ENCODE measurements at regions not wholly inside any gene's neighbourhood (a gene's known extent, or its start where the extent isn't known, plus 50 kb on each side); places are given as distances from the start of the nearest gene placed in this dataset.

- DNase-seq: no peak
These were observed 229.7 kb upstream of the PMEPA1 start for GRCh38 chr20:57939499-57939898.

DNA sequence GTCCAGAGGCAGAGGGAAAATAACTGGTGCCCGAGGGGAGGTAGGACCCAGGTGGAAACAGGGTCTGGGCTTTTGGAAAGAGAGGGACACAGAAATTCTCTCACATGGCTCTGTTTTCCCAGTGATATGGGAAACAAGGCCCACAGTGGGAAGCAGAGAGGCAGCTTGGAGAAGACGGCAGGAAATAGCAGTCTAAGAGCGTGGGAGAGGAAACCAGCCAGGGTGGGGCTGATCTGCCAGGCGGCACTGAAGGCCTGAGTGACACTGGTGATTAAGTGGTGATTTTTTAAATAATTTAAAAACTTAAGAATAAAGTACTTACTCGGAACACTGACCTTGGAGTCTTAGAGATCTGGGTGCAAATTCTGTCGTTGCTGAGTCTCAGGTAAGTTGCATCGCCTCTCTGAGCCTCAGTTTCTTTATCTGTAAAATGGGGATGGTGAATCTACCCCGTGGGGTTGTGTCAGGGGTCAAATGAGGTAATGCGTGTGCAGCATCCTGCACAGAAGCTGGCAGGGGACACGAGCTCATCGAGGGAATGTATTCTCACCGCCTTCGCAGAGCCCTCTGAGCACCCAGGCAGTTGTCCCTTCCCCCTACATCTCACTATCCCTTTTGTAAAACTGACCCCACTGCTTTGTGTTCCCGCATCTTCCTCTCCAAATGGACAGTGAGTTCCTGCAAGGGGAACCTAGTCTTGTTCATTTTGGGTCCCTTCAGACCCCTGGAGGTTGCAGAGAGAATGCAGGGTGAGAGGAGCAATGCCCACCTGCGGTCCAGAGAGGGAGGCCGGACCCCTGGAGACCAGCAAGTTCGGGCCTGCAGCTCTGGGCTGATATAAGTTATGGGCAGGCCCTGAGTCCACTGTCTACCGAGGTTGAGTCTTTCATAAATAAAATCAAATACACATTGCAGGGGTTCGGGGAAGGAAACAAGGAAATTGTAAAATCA lies 228.6 kb upstream of the PMEPA1 start:
- DNase-seq: no peak

- no peak for DNase-seq
These were observed 227.0 kb upstream of the PMEPA1 start for GRCh38 chr20:57936636-57937385.

DNA sequence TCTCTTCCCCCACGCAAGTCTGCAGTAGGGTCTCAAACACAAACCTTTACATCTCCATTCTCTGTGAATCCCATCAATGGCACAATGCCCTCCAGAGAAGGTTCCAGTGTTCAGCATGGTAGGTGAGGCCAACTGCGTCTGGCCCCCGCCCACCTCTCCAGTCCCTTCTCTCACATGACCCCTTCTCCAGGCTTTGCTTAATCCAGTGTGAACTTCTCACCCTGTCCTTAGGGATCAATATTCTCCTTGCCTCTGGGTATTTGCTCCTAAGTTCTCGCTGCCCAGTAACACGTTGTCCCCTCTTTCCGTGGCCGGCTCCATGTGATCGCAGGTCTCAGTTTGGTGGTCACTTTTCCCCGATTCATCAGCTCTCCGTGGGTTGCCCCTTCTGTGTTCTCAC lies 225.1 kb upstream of the PMEPA1 start:
- no peak for DNase-seq

GRCh38 chr20:57934007-57934805 lies 224.4 kb upstream of the PMEPA1 start:
- DNase-seq: no peak

- DNase-seq: no peak
These were observed 222.5 kb upstream of the PMEPA1 start for GRCh38 chr20:57932227-57932864.

DNA sequence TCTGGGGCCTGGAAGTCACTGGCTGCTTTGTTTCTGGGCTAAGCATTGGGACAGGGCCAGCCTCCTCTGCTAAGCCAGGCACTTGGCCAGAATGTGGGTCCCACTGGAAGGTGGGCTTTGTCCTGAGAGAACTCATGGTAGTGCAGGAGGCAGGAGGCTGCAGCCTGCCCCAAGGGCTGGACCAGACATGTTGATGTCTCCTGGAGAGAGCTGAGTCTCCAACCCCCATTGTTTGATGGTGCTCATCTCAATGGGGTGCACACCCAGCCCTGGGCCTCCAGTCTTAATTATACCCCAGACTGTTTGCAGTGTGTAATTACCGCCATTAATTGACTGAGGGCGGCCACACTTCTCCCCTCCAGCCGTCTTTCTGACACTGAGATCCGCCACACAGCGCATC lies 220.5 kb upstream of the PMEPA1 start:
- no peak for DNase-seq

GRCh38 chr20:57928181-57928967 lies 218.6 kb upstream of the PMEPA1 start:
- no peak for DNase-seq

DNA sequence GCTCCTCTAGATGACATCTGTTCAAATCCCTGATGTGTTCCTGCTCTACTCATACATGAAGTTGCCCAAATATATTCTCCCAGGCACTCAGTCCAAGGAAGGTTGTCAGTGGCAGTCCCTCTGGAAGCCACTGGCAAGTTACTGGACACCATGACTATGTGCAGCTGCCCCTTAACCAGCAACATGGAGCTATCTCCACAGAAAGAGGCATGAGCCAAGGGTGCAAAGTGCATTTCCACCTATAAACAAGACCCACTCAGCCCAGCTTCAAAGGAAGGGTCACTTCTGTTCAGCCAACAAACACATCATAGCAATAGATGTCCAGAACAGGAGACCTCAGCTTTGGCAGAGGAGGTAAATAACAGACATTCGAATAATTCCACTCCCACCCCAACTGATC lies 217.6 kb upstream of the PMEPA1 start:
- DNase-seq: no peak

GRCh38 chr20:57922706-57923105 lies 212.9 kb upstream of the PMEPA1 start:
- no peak for DNase-seq

GRCh38 chr20:57922083-57922482 lies 212.3 kb upstream of the PMEPA1 start:
- no peak for DNase-seq

GRCh38 chr20:57921676-57922075 lies 211.9 kb upstream of the PMEPA1 start:
- DNase-seq: no peak

DNA sequence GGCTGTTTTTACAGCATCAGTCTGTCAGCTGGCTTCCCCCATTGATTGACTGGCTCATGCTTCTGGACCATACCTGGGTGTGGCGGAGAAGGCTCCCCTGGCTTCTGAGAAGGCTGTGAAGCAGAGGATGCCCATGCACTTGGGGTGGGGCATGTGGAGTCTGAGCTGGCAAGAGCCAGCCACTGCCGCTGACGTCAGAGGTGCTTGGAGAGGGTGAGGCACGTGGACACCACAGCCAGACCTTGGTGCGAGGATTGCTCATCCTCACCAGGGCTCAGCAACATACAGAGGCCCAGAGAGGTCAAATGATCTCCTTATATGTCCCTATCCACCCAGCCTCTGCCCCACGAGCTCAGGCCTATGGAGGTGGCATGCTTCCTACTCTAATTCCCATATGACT lies 211.2 kb upstream of the PMEPA1 start:
- no peak for DNase-seq

DNA sequence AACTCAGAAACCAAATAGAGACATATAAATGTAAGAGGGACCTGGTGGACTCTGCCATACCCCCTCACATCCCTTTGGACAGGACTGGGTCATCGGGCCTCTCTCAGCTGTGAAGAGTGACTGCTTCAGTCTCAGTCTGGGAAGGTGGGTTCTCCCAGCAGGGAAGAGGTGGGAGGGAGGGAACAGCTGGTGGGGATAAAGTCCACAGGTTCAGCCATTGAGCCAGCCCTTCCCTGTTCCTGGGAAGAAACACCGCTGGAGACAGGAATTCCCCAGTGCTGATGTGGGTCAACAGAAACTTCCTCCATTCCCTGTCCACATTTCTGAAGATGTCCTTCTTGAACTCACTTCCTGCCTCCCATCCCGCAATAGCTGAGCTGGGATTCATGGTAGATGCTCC lies 209.2 kb upstream of the PMEPA1 start:
- no peak for DNase-seq

GRCh38 chr20:57918551-57918950 lies 208.7 kb upstream of the PMEPA1 start:
- DNase-seq: no peak

DNA sequence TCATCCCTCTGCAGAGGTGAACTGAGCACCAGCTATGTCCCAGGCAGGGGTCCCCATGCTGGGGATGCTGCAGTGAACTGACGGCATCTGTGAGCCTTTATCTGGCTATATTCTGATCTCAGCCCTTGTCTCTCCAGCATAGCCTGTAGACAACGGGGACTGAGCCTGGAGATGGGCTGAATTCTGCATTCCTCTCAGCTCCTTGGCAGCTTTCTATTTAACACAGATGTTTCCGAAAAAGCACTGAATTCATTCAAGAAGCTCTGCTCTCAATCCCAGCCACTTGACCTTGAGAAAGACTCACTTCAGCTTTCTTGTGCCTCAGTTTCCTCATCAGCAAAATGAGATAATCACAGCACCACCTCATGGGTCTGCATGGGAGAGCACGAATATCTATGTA lies 204.4 kb upstream of the PMEPA1 start:
- DNase-seq: no peak

DNA sequence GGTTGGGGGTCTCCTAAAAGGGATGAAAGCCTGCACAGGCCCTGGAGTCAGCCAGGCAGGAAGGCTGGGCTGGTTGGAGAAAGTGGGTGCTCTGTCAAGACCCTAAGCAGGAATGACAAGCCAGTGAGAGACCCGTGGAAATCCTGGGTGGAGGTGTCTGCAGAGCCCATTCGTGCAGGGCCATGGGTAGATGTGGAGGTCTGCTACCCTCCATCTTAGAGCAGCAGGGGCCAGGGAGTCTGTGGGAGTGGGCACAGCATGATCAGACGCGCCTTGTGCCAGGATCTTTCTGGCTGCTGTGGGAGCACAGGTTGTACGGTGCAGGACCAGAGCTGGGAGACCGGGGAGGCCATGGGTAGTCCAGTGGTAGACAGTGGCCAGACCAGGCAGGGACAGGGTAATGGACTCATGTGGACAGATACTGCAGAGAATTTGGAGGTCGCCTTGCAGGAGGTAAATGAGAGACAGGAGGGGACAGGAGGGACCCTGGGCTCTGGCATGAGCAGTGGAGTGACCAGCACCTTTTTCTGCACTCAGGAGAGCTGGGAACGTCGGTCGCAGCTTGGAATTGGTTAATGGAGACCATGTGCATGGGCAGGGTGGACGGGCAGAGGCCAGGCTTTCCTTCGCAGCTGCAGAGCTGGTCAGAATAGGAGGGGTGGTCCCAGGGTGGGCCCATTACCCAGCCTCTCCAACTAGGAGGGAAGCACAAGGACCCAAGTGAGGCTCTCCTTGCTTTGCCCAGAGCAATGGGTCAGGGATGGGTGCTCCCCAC lies 203.5 kb upstream of the PMEPA1 start:
- DNase-seq: no peak

- no peak for DNase-seq
These were observed 202.4 kb upstream of the PMEPA1 start for GRCh38 chr20:57912227-57912582.

DNA sequence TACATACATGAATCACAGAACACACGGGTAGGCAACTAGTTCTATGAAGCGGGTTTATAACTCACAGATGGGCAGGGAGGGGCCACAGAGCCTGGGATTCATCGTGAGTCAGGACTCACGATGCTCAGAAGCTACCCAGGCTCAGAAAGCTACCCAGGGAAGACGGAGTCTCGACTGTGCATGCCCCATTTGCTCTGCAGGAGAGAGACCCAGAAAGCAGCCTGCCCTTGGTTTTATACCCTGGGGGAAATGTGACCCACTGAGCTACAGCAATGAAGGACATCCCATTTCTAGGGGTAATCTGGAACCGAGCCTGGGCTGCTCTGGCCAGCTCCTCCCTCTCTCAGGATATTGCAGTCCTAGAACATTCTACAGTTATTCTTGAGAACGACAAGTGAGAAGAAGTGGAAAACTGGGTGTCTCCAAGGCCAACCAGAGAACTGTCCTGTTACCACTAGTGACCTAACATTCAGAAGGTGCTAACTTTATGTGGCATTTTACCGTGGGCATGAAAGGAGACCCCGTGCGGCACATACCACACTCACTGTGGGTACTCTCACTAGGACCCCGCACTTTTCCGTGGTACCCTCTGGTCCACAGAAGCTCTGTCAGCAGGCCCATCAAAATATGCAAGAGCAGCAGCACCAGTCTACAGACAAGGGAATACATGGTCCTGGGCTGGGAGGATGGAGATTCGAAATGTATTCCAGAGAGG lies 201.9 kb upstream of the PMEPA1 start:
- DNase-seq: no peak

DNA sequence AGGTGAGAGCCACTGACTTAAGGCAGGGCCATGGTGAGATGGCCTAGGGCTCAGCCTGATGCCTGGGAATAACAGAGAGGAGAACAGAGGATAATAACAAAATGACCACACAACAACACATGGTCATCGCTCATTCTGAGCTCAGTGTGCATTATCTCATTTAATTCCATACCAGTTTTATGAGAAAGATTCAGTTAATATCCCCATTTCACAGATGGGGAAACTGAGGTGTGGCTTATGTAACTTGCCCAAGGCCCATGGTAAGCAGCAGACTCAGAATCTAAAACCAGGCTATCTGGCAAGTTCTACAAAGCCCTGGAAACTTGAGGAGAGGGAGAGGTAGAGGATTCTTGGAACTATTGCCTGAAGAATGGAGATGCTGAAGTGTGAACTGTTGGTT lies 200.9 kb upstream of the PMEPA1 start:
- DNase-seq: no peak

Data from effector CD4-positive, alpha-beta T cell (primary cell).